GM19467 (cell line): ENCODE measurements at regions not wholly inside any gene's neighbourhood (a gene's known extent, or its start where the extent isn't known, plus 50 kb on each side); places are given as distances from the start of the nearest gene placed in this dataset.
"Not testable (repeated sequence)": the region's sequence is repeated elsewhere in the genome, so short reads cannot be mapped to it uniquely, and the experiment has no call there.

Experiments
- ATAC-seq: cut with Tn5 transposase; IDR thresholded peaks from one replicate; pipeline ENCODE4 v1.9.1; 2021; ENCODE audit warnings: mild to moderate bottlenecking, moderate library complexity; ENCODE audit not compliant: unreplicated experiment

DNA sequence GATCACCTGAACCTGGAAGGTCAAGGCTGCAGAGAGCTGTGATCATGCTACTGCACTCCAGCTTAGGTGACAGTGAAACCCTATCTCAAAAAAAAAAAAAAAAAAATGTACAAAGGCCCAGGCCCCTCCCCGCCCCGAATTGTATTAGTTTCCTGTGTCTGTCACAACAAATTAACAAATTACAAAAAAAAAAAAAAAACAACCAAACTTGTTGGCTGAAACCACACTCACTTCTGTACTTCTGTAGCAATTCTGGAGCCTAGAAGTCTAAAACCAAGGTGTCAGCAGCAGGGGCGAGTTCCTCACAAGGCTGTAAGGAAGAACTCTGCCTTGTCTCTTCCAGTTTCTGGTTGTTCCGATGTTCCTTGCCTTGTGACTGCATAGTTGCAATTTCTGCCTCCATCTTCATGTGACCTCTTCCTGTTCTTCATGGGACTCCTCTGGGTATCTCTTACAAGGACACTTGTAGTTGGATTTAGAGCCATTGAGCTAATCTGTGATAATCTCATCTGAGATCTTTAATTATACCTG, 100.8 kb upstream of the ZSWIM2 start:
- ATAC-seq, result no peak

GRCh38 chr2:186947516-186947915, 98.5 kb upstream of the ZSWIM2 start:
- no peak for ATAC-seq

- no peak for ATAC-seq
These were observed 98.0 kb upstream of the ZSWIM2 start for GRCh38 chr2:186946896-186947467.

DNA sequence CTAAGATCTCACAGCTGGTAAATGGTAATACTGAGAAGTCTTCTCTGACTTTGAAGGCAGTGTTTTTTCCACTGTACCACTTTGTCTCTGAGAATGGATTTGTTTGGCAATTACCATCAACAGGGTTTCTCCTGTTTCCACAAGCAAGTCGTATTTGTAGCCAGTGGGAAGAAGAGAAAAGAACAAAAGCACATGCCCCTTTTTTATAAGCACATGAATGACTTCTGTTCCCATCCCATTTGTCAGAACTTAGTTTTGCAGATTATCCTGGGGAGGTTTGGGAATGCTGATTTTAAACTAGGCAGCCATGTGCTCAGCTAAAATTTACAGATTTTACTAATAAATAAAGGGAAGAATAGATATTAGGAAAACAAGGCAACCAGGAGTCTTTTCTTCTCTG, 92.9 kb upstream of the ZSWIM2 start:
- ATAC-seq, result no peak

- ATAC-seq, result no peak
These were observed 91.5 kb upstream of the ZSWIM2 start for GRCh38 chr2:186940463-186940862.

GRCh38 chr2:186934420-186934819, 85.5 kb upstream of the ZSWIM2 start:
- no peak for ATAC-seq

DNA sequence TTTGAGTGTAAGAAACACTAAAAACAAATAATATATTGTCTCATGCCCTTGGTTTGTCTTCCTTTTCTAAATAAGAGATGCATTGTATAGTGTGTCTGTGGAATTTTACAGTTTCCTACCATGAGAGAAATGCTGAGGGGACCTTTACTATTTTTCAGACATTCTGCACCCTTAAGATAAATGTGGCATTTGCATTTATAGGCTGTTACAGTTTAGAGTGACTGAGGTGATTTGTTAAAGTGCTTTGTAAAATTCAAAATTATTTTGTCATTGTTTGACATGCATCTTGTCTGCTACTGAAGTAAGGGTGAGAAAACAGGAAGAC, 78.9 kb upstream of the ZSWIM2 start:
- no peak for ATAC-seq

- no peak for ATAC-seq
These were observed 78.4 kb upstream of the ZSWIM2 start for GRCh38 chr2:186927185-186927866.

- ATAC-seq, result no peak
These were observed 76.5 kb upstream of the ZSWIM2 start for GRCh38 chr2:186925514-186925913.

DNA sequence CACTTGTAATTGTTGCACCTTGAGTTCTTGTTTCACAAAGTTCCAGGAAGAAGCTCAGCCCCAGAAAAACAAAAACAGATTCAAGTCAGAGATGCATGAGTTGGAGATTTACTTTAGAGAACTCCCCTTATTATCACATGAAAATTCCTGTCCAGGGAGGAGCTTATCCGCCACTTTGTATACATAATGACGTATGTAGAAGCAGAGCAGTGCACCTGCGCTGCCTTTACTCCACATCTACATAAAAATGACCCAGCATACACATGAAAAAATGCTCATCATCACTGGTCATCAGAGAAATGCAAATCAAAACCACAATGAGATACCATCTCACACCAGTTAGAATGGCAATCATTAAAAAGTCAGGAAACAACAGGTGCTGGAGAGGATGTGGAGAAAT, 73.3 kb upstream of the ZSWIM2 start:
- not testable (repeated sequence) for ATAC-seq

DNA sequence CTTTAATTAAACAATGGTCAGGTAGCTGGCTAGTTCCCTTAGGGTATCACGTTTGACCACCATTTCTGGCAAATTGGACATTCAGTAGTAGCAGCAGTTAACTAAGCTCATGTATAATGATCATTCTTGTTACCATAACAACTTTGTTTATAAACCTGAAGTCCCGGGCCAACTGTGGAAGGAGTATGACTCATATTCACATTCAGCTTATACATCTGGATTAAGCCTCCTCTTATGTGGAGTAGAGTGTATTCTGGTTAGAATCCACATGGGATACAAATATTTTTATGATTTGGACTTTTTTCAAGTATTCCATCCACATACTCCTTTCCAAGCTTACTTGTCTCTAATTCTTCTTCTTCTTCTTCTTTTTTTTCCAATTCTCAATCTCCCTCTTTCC, 70.3 kb upstream of the ZSWIM2 start:
- no peak for ATAC-seq

- ATAC-seq, result no peak
These were observed 69.5 kb upstream of the ZSWIM2 start for GRCh38 chr2:186918495-186918894.

DNA sequence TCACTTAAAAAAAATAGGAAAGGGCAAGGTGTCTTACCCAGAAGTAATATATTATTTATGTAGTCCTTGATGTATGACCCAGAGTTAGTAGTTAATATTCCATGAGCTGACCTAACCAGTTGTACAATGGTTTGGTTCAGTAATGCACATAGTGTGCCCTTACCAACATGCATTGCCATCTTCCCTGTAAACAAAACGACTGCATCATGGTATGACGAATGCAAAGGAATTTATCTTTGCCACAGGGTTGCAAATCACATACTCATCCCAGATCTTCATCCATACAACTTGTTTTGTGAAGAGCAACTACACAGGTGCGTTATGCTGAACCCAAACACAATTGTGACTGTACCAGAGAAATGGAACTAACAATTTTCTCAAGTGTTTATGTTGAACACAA, 68.9 kb upstream of the ZSWIM2 start:
- no peak for ATAC-seq

DNA sequence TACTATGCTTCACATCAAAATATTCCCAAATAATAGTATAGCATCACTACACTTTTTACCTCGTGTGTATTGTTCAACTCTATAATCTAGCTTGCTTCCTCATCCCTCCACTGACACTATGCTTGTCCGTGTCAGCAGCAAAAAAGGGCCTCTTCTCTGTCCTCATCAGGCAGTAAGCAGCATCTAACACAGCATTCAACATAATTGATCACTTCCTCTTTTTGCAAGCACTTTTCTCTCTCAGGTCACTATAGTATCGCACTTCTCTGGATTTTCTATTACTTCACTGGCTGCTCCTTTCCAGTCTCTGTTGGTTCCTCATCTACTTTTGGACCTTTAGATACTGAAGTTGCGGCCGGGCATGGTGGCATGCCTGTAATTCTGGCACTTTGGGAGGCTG, 64.9 kb upstream of the ZSWIM2 start:
- peak; percentile 95 for ATAC-seq

- ATAC-seq, result no peak
These were observed 64.0 kb upstream of the ZSWIM2 start for GRCh38 chr2:186912979-186913378.

DNA sequence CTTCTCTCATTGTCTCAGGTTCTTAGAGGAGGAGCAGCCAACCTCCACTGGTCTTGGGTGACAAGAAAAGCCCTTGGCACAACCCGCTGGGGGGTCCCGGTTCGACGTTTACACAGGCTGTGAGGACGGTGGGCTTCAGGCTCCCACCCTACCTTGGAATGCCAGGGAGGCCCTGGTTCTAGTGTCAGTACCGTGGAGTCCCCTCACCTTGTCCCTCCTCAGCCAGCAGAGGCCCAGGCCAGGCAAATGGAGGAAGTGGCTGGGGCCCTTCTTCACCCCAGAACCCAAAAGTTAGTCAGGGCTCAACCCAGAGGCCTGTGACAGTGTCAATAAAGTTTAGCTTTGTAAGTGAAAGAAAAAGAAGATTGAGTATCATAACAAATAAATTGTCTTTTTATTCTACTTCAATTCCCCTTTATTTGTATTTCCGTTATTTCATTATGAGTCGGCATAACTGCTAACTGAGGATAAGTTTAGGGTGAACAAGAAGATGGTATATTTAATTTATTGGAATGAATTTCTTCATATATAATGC, 62.6 kb upstream of the ZSWIM2 start:
- no peak for ATAC-seq

- ATAC-seq, result no peak
These were observed 62.0 kb upstream of the ZSWIM2 start for GRCh38 chr2:186910996-186911395.

GRCh38 chr2:186909095-186909494, 60.1 kb upstream of the ZSWIM2 start:
- ATAC-seq, result no peak

DNA sequence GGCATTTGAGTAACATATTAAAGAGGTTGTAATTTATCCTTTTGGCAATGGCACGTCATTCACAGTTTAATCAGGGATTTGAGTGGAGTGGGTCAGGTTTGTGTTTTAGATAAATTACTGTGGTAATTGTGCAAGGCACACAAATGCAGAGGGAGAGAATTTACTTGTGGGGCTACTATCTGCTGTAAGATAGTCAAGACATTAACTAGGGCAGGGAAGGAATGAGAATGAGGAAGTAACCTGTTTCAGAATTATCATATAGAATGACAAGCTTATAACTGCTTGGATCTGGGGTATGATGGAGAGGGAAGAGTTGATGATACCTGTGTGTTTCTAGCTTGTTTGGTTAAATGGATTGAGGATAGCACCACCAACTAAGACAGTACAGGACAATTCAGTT, 58.9 kb upstream of the ZSWIM2 start:
- no peak for ATAC-seq

GRCh38 chr2:186903216-186903615, 54.2 kb upstream of the ZSWIM2 start:
- no peak for ATAC-seq
